CD4-positive, alpha-beta T cell treated with Interleukin-12 subunit alpha and Interleukin-12 subunit beta, for 1 hour (primary cell): ENCODE measurements at regions not wholly inside any gene's neighbourhood (a gene's known extent, or its start where the extent isn't known, plus 50 kb on each side); places are given as distances from the start of the nearest gene placed in this dataset.

ENCODE experiments used
- DNase-seq: peaks from one replicate; pipeline ENCODE4 v3.0.0-alpha.2; 2020

- no peak for DNase-seq
Observed at GRCh38 chr2:236693531-236693930, 123.9 kb downstream of the ACKR3 start.

GRCh38 chr2:236694146-236694888 lies 124.7 kb downstream of the ACKR3 start:
- no peak for DNase-seq

GRCh38 chr2:236696834-236697233 lies 127.2 kb downstream of the ACKR3 start:
- no peak for DNase-seq

DNA sequence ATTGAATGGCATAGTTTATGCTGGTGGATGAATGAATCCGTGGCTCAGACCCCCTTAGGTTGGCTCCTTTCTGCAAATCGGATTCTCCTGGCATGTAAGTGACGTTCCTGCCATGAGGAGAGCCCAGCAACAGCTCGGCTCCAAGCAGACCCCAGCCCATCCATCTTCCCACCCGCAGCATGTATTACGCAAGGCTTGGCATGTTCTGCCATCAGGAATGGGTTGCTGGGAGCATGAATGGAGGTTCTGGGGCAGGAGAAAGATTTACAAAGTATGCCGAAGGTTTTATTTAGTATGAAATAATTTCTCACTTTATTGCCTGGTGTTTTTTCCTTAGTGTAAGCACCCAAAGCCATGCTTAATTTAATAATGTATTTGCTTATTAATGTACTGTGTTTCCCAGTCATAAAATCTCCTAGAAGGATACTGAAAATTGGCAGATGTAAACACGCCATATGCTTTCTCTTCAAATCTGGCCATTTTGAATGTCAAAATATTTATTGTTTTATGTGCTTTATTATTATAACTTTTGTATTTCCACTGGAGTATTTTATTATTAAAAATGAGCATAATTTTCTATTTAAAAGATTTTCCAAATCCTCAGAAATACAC lies 128.5 kb downstream of the ACKR3 start:
- no peak for DNase-seq

GRCh38 chr2:236700703-236701102 lies 131.1 kb downstream of the ACKR3 start:
- DNase-seq = no peak

DNA sequence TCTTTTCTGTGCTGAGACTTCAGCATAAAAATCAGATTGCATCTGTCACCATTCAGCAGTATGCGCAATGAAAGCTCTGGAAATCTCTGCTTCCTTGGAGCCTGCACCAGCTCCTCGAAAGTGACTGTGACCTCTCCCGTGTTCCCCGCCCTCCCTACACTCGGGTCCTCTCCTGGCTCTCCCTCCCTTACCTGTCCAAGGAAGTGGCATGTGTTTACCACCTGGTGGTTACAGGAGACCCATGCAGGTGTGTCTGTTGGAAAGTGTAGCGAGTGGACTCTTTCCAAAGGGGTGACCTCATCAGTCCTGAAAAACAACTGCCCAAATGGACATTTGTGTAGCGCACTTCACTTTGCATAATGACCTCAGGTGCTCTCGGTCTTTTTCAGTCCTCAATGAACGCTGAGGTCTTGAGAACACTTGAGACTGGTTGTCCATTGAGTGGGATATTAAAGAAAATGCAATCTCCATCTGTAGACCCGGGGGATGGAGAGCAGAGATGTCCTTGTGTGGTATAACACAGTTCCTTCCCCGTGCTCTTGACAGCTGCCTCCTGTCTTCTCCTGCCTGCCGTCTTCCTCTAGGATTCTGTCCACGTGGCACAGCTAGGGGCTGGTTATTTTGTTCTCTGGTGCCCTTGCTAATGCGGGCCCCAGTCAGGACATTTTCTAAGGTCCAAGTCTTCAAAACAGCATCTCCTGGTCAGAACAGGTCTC lies 133.2 kb downstream of the ACKR3 start:
- DNase-seq = no peak

- DNase-seq = no peak
Observed at GRCh38 chr2:236703373-236703709, 133.7 kb downstream of the ACKR3 start.

DNA sequence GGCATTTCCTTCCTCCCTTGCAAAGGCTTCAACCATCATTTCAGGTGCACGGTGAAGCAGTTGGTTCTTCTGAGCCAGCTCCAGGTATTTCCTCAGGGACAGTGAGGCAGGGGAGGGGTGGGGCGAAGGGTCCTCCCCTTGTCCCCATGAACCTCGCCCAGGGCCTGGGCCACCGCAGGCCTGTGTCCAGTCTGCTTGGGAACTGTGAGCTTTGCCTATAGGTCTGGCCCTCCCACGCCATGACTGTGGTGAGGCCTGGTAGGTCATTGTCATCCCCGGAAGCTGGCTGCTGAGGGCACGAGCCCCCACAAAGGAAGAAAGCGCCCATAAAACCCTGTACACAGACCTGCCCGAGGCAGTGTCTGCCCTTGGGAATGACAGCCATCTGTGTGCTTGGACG lies 134.3 kb downstream of the ACKR3 start:
- no peak for DNase-seq

GRCh38 chr2:236704887-236705286 lies 135.3 kb downstream of the ACKR3 start:
- DNase-seq = no peak

- no peak for DNase-seq
Observed at GRCh38 chr2:236705295-236706105, 135.9 kb downstream of the ACKR3 start.

- no peak for DNase-seq
Observed at GRCh38 chr2:236706288-236706687, 136.7 kb downstream of the ACKR3 start.

- no peak for DNase-seq
Observed at GRCh38 chr2:236706803-236707202, 137.2 kb downstream of the ACKR3 start.

DNA sequence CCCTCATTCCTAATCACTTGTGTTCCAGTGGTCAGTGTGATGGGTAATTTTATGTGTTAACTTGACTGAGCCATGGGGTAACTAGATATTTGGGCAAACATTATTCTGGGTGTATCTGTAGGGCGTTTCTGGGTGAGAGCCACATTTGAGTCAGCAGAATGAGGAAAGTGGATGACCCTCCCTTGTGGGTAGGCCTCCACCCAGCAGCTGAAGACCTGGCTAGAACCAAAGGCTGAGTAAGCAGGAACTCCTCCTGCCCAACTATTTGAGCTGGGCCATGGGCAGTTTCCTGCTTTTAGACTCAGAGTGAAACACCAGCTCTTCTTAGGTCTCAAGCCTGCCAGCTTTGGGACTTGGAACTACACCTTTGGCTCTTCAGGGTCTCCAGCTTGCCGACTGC lies 141.8 kb downstream of the ACKR3 start:
- DNase-seq = no peak

- no peak for DNase-seq
Observed at GRCh38 chr2:236712304-236712703, 142.7 kb downstream of the ACKR3 start.

DNA sequence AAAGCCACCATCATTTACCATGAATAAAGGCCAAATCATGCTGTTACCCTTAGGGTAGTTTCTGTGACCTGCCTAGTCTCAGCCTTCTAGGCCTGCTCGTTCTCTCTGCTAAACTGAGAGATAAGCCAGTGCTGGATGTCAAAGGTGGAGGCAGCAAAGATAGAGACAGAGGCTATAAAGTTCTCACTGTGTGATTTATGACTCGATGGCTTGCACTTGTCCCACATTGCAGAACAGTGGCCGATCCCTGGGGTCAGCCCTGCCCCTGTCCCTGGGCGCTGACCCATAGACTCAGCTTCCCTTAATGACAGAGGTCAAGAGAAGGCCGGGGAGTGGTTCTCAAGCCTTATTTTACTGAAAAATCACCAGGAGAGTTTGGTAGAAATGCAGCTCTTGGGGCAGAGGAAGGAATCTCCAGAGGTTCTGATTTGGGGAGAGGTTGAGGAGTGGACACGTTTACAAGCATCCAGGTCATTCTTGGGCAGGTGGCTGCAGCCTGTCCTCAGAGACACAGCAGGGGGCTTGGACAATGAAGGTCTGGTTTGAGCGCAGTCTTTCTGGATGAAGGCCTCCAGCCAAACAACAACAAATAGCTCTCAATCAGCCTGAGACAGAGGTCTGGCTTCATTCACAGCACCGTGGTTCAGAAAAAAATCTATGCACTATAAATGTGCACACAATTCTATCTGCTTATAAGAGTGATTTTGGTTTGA lies 143.5 kb downstream of the ACKR3 start:
- DNase-seq = no peak

DNA sequence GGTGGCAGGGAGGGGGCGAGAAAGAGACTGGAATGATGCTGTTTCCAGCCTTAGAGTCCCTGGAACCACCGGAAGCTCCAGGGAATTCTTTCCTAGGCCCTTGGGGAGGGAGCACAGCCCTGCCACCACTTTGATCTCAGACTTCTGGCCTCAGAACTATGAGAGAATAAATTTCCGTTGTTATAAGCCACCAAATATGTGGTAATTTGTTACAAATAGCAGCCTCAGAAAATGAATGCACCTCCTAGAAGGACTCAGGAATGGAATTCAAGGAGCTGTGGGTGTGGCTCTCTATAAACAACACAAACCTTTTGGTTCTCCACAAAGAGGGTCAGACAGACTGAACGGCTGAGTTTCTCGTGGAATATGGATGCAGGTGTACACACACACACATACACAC lies 144.5 kb downstream of the ACKR3 start:
- DNase-seq = no peak

DNA sequence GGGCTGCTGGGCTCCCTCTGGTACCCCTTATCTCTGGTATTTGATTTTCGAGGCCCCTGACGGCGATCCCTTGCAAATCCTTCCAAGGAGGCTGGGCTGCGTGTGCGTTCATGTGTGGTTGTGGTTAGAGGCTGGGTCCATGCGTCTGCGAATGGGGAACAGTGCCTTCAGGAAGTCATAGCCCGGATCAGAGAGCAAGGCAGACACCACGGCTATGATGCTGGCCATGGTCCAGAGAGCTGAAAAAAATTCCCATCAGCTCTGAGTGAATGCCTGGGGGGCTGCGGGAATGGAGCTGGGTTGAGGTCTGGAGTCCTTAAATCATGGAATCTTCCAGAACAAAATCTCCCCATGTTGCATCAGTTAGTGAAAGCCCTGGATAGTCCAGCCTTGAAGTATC lies 145.5 kb downstream of the ACKR3 start:
- DNase-seq = no peak

- no peak for DNase-seq
Observed at GRCh38 chr2:236715491-236715961, 145.9 kb downstream of the ACKR3 start.

- no peak for DNase-seq
Observed at GRCh38 chr2:236717120-236717519, 147.5 kb downstream of the ACKR3 start.

DNA sequence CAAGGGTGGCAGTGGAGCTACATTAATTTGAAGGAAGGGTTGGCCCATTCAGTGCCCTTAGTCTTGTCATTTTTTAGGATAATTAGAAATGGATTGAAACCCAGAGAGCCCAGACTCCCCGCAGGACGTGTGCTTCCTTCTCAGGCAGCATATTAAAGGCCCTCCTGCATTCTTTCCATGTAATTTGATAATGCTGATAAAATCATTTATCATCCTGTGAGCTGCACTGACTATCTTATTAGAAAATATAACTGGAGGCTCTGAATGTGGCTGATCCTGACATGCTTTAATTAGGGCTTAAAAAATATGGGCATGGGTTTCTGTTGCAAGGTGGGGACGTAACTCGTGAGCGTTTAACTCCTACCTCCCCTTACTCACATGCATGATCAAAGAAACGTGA lies 148.1 kb downstream of the ACKR3 start:
- no peak for DNase-seq

DNA sequence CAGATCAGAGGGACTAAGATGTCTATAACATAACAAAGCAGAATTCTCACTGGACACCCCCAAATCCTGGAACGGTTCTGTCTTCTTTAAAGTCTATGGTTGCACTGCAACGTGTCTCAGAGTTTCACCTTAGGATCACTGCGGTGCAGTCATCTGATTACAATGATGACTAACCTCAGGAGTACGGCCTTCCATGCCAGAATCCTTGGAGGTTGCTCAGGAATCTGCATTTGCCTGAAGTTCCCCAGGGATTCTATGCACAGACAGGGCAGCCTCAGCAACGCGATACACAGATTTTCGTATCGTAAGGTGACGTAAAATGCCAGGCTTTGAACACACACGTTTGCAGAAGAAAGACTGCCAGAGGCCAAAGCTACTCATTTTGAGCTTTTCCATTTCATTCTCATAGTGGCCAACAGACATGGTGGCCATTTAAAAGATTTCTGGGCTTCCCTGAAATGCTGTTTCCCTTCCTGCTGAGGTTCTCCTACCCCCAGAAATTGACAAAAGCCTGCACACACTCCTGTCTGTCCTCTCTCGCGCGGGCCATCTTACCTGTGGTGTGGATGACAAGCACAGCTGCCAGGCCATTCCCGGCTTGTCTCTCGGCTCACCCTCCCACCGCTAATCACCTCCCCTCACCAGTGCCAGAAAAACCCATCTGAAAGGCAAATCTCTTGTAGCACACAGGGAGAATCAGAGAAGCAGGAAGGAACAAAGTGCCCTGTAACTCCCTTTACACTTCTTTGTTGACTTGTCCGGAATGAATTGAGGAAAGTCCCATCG lies 148.8 kb downstream of the ACKR3 start:
- no peak for DNase-seq

GRCh38 chr2:236719192-236719635 lies 149.6 kb downstream of the ACKR3 start:
- DNase-seq = no peak
